Subcutaneous abdominal adipose tissue (tissue), 5 donors: ENCODE measurements at regions not wholly inside any gene's neighbourhood (a gene's known extent, or its start where the extent isn't known, plus 50 kb on each side); places are given as distances from the start of the nearest gene placed in this dataset.

Source experiments
- H3K27ac ChIP-seq: one replicate; pipeline ENCODE4 v1.7.0; 2013; ENCODE audit warnings: low read depth, mild to moderate bottlenecking, inconsistent platforms, low read length, moderate library complexity
- H3K27me3 ChIP-seq, 5 donors: one replicate each; pipeline ENCODE4 v1.7.0; 2013; ENCODE audit warnings: low read length in 5 of 5, inconsistent platforms in 1 of 5; ENCODE audit not compliant: control insufficient read depth in 5 of 5, insufficient read depth in 4 of 5
- H3K36me3 ChIP-seq, 5 donors: one replicate each; pipeline ENCODE4 v1.7.0; 2013; ENCODE audit warnings: low read length in 5 of 5; ENCODE audit not compliant: control insufficient read depth in 5 of 5, insufficient read depth in 5 of 5
- H3K4me1 ChIP-seq, 5 donors: one replicate each; pipeline ENCODE4 v1.7.0; 2013; ENCODE audit warnings: low read length in 5 of 5, mild to moderate bottlenecking in 3 of 5, moderate library complexity in 1 of 5; ENCODE audit not compliant: control insufficient read depth in 5 of 5, insufficient read depth in 5 of 5
- H3K4me3 ChIP-seq, 5 donors: one replicate each; pipeline ENCODE4 v1.7.0; 2013; ENCODE audit warnings: low read length in 5 of 5, low read depth in 1 of 5
- H3K9ac ChIP-seq, 5 donors: one replicate each; pipeline ENCODE4 v1.7.0; 2013; ENCODE audit warnings: low read length in 5 of 5, mild to moderate bottlenecking in 4 of 5, moderate library complexity in 3 of 5
- H3K9me3 ChIP-seq, 5 donors: one replicate each; pipeline ENCODE4 v1.7.0; 2013; ENCODE audit warnings: low read length in 5 of 5; ENCODE audit not compliant: control insufficient read depth in 5 of 5
- donor health status: healthy.
- donor health status: healthy.
- donor health status: healthy.
- donor health status: healthy.
- donor health status: healthy.

DNA sequence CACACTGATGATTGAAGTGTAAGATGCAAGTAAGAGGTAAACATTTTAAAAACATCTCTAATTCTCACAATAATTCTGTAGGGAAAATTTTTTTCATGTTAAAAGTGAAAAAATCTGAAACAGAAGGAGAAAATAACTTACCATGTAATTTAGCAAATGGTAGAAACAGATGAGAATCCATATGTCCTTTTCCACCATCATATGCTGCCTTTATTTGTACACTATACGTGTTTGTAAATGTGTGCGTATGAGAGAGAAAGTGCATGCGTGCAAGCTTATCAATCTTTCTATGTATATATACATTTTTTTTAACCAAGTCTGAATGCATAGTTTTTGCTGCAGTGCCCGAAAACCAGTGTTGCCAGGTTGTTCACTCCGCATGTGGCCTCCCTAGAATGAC lies 186.7 kb downstream of the IZUMO3 start:
- no peaks in the 10 kb centered on the region for H3K4me1 ChIP-seq
- no peak overlapping the region for H3K4me3 ChIP-seq
- H3K9me3 ChIP-seq = peaks cover 0 to 24% (median 22%) of the 10 kb centered on the region in 5 donors
- H3K9ac ChIP-seq = no peak overlapping the region
- H3K27me3 ChIP-seq = no peaks in the 10 kb centered on the region
- no peaks in the 10 kb centered on the region for H3K36me3 ChIP-seq
- no peak overlapping the region for H3K27ac ChIP-seq

DNA sequence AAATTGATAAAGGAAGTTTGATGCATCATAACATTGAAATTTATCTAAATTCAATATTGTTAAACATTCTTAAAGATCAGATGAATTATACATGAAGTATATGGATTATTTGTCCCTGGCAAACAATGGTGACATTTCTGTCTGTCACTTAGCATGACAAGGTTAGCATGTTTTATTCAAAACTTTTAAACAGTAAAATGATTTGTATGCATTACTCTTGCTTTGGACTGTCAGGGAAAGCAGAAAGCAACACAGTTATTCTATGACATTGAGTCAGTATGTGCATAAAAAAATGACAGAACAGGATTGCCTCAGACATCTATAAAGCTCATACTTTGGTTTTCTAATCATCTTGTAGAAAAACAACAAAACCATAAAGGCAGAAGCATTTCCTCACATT lies 193.7 kb downstream of the IZUMO3 start:
- no peak overlapping the region for H3K4me3 ChIP-seq
- no peaks in the 10 kb centered on the region for H3K27me3 ChIP-seq
- no peaks in the 10 kb centered on the region for H3K4me1 ChIP-seq
- no peak overlapping the region for H3K27ac ChIP-seq
- H3K36me3 ChIP-seq = no peaks in the 10 kb centered on the region
- H3K9ac ChIP-seq = no peak overlapping the region
- H3K9me3 ChIP-seq = peaks cover 0 to 3% (median 0%) of the 10 kb centered on the region in 5 donors

DNA sequence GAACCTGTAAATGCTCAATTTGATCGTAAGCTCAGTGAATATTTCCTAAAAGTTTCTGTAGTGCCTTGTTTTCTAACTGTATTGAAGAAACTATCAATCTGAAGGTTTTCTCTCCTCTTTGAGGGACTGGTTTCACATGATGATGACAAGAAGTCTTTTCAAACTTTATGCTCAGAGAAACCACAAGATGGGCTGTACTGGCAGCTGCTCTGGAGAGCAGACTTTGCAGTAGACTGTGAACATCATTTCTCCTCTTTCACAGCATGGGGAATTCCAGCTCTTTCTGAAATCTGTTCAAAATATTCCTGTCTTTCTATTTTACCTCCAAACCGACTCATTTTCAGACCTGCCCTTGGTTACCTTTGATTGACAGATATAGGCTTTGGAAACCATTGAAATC lies 194.4 kb downstream of the IZUMO3 start:
- Histone ChIP-seq H3K27ac (no peak overlapping the region), H3K27me3 (no peaks in the 10 kb centered on the region), H3K4me3 (no peak overlapping the region), H3K4me1 (no peaks in the 10 kb centered on the region), H3K36me3 (no peaks in the 10 kb centered on the region), H3K9ac (no peak overlapping the region), H3K9me3 (no peaks in the 10 kb centered on the region)

DNA sequence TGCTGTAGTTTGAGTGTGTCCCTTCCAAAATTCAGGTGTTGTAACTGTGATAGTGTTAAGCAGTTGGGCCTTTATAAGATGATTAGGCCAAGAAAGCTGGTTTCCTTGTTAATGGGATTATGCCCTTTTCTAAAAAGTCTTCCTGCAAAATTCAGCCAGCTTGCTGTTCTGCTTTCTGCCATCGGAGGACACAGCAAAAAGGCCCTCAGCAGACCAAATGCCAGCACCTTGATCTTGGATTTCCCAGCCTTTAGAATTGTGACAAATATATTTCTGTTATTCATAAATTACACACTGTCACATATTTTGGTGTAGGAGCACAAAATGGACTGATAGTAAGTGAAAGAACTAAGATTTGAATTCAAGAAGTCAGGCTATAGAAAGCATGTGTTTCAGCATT lies 203.2 kb downstream of the IZUMO3 start:
- no peak overlapping the region for H3K27ac ChIP-seq
- H3K9ac ChIP-seq = no peak overlapping the region
- H3K36me3 ChIP-seq = no peaks in the 10 kb centered on the region
- H3K4me1 ChIP-seq = no peaks in the 10 kb centered on the region
- H3K9me3 ChIP-seq = peaks cover 0 to 4% (median 0%) of the 10 kb centered on the region in 5 donors
- no peaks in the 10 kb centered on the region for H3K27me3 ChIP-seq
- no peak overlapping the region for H3K4me3 ChIP-seq

DNA sequence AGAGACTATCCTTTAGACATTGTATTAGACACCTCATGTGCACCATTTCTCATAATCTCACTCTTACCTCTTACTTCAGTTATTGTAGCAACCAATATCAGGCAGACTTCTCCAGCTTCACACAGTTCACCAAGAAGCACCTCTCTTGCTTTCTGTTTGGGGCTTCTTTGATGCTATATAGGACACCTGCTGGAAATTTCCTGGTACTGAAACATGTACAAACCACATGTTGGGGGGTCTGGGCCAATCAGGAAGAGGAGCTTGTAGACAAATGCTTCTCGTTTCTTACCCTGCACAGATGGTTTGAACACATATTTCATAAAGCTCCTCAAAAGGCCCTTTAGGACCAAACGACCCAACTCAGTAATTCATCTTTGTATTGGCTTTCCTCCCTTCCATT lies 212.1 kb downstream of the IZUMO3 start:
- Histone ChIP-seq H3K36me3 (no peaks in the 10 kb centered on the region), H3K9ac (no peak overlapping the region), H3K9me3 (no peaks in the 10 kb centered on the region), H3K27me3 (no peaks in the 10 kb centered on the region), H3K4me1 (no peaks in the 10 kb centered on the region), H3K4me3 (no peak overlapping the region), H3K27ac (no peak overlapping the region)

DNA sequence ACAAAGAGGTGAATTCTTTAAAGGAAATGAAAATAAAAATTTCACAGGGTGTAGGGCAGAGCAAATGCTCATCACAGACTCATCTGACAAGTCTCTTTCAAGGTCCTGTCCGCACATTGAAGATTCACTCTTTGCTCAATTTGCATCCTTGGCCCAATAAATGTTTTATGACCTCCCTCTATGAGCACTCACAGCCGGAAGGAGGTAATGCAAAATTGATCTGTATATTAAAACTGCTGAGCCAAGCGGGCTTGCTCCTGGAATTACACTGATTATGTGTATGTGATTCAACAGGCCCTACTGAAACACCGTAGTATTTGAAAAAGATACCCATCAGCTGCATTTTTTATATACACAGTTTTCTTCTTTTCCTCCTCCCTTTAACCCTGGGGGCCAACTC lies 246.8 kb downstream of the IZUMO3 start:
- Histone ChIP-seq H3K9me3 (peaks cover 0 to 3% (median 3%) of the 10 kb centered on the region in 5 donors), H3K4me1 (no peaks in the 10 kb centered on the region), H3K4me3 (no peak overlapping the region), H3K9ac (no peak overlapping the region), H3K27ac (no peak overlapping the region), H3K36me3 (no peaks in the 10 kb centered on the region), H3K27me3 (no peaks in the 10 kb centered on the region)

DNA sequence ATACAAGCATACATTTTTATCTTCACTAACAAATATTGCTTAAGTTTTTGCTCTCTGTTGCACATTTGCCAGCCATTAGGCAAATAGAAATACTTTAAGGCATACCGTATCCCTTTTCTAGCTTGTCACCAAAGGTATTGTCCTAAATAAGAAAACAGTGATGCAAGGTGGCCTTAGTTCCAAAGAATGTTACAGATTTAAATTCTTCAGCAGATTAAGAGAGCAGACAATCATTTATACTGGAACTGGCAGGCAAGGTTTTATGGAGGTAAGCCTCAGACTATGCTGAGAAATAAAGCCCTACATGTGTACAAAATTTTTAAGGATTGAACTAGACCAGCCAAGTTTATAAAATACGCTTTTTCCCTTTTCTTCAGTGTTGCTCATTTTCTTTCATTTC lies 247.8 kb downstream of the IZUMO3 start:
- Histone ChIP-seq H3K4me3 (no peak overlapping the region), H3K27me3 (no peaks in the 10 kb centered on the region)

DNA sequence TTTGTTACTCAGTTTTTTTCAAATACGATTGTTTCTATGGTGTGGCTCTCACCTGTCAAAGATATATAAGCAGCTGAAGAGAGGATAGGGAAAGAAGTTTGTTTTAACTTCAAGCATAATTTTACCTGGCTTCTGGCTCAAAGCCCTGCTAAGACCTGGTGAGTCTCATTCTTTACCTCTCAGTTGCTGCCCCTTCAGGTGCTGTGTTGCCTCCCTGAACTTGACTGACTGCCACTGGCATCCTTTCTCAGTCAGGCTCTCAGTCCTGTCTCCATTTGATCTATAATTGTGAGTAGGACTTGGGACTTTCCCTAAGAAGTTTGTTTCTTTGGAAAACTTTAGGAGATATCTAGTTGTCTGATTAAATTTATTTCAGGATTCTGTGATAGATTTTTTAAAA lies 249.6 kb downstream of the IZUMO3 start:
- H3K4me3 ChIP-seq = no peak overlapping the region
- H3K36me3 ChIP-seq = no peaks in the 10 kb centered on the region
- no peak overlapping the region for H3K9ac ChIP-seq
- no peaks in the 10 kb centered on the region for H3K4me1 ChIP-seq
- H3K27ac ChIP-seq = no peak overlapping the region
- H3K9me3 ChIP-seq = peaks cover 0 to 5% (median 0%) of the 10 kb centered on the region in 5 donors
- H3K27me3 ChIP-seq = no peaks in the 10 kb centered on the region

More for the DNA sequence above, 247.8 kb downstream of the IZUMO3 start:
- H3K9ac ChIP-seq = no peak overlapping the region
- H3K27ac ChIP-seq = no peak overlapping the region
- no peaks in the 10 kb centered on the region for H3K36me3 ChIP-seq
- H3K4me1 ChIP-seq = no peaks in the 10 kb centered on the region
- H3K9me3 ChIP-seq = peaks cover 0 to 3% (median 0%) of the 10 kb centered on the region in 5 donors

DNA sequence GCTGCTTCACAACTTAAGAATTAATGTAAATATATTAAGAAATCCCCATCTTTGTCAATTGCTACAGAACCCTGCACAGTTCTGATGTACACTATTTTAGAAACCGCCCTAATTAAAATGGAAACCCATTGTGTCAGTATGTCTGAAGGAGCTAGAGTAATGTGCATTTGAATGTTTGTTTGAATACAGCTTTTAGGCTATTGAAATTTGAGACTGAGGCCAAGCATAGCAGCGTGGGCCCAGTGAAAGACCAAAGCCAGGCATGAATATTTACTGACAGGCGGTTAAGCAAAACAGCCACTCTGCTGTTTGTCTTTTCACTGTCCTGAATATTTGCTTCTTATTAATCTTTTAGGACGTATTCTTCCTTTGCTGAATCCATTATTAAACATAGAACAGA lies 252.3 kb downstream of the IZUMO3 start:
- no peaks in the 10 kb centered on the region for H3K4me1 ChIP-seq
- peaks cover 0 to 8% (median 0%) of the 10 kb centered on the region in 5 donors for H3K9me3 ChIP-seq
- no peaks in the 10 kb centered on the region for H3K27me3 ChIP-seq
- no peak overlapping the region for H3K27ac ChIP-seq
- no peaks in the 10 kb centered on the region for H3K36me3 ChIP-seq
- H3K9ac ChIP-seq = no peak overlapping the region
- H3K4me3 ChIP-seq = no peak overlapping the region

DNA sequence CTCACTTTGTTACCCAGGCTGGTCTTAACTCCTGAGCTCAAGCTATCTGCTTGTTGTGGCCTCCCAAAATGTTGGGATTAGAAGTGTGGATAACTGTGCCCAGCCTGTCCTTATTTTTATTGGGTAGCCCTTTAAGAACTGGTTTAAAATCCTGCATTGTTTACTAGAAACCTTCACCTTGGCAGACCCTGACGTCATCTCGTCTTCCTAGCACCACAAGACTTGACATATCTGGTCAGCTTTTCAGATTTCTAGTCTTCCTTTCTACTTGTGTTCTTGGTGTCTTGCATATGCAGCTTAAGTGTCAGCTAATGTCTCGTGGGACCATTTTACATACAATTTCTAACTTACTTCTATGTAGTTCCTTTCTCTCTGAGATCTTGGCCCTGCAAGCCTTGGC lies 258.9 kb downstream of the IZUMO3 start:
- H3K27me3 ChIP-seq = no peaks in the 10 kb centered on the region
- no peaks in the 10 kb centered on the region for H3K36me3 ChIP-seq
- H3K4me1 ChIP-seq = no peaks in the 10 kb centered on the region
- H3K9ac ChIP-seq = no peak overlapping the region
- H3K9me3 ChIP-seq = peaks cover 0 to 11% (median 4%) of the 10 kb centered on the region in 5 donors
- no peak overlapping the region for H3K27ac ChIP-seq
- no peak overlapping the region for H3K4me3 ChIP-seq

DNA sequence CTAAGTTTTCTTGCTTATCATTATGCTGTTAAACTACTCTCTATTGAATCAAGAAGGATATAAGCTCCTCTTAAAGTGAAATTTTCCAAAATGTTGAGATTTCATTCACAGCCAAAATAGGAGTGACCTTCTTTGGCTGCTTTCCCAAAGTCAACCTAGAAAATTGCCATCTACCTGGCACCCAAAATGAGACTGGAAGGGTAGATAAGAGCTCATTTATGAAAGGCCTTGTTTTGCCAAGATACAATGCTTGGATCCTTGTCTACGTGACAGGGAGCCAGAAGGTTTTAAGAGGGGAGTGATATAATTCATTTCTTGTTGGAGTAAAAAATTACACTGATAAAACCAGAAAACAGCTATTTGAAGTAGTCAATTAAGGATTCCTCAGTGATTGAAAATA lies 287.1 kb downstream of the IZUMO3 start:
- no peak overlapping the region for H3K27ac ChIP-seq
- no peaks in the 10 kb centered on the region for H3K4me1 ChIP-seq
- no peaks in the 10 kb centered on the region for H3K9me3 ChIP-seq
- H3K9ac ChIP-seq = no peak overlapping the region
- no peak overlapping the region for H3K4me3 ChIP-seq
- no peaks in the 10 kb centered on the region for H3K27me3 ChIP-seq
- H3K36me3 ChIP-seq = no peaks in the 10 kb centered on the region
